HepG2 (cell line): ENCODE measurements at regions not wholly inside any gene's neighbourhood (a gene's known extent, or its start where the extent isn't known, plus 50 kb on each side); places are given as distances from the start of the nearest gene placed in this dataset.

ENCODE experiments used
- ATAC-seq: fragments of 200-7000 bp; cut with Tn5 transposase; 3 replicates; pipeline ENCODE4 v1.9.1; 2020; ENCODE audit warnings: mild to moderate bottlenecking, moderate library complexity
- BruUV-seq: library from RNA; stranded (reverse); fragments of 400-500 nt; replicated peaks from 2 replicates; lab custom pipeline; 2021; lab: Mats Ljungman, UMichigan
- CTCF ChIA-PET: fragments of 300-600 bp; formaldehyde crosslinking; extraction: SDS; loops from one replicate; lab custom pipeline; 2021; ENCODE audit warnings: low total read pairs, inconsistent platforms, low intra/inter-chr PET ratio; lab: Yijun Ruan, JAX
- POLR2A ChIA-PET: fragments of 350-600 bp; sonication (Branson Sonifier 250); formaldehyde crosslinking; loops from one replicate; lab custom pipeline; 2020; ENCODE audit warnings: antibody characterized with exemption, inconsistent platforms; lab: Yijun Ruan, JAX
- DNase-seq: peaks from one replicate; pipeline ENCODE4 v3.0.0-alpha.2; 2015; ENCODE audit warnings: low spot score
- FAIRE-seq: peaks from 3 replicates; lab custom pipeline; 2011; peaks lifted over from hg19 to GRCh38; lab: Jason Lieb, UNC
- H2AFZ ChIP-seq: one replicate; pipeline ENCODE4 v1.6.1; 2011; ENCODE audit warnings: low read length, inconsistent platforms
- H3K27ac ChIP-seq: fragments of 300-600 bp; 3 replicates; pipeline ENCODE4 v1.8.0; 2011; ENCODE audit warnings: mixed run types, mild to moderate bottlenecking, mixed read lengths, low read length, inconsistent platforms; ENCODE audit not compliant: insufficient read depth; ENCODE audit errors: extremely low read length
- H3K27me3 ChIP-seq, 2 experiments: fragments of 200-600 bp in 1 of 2; 2 replicates in 1 of 2; 3 replicates in 1 of 2; pipeline versions ENCODE4 v1.6.0 to v1.8.0; 2011; ENCODE audit warnings: low read length in 2 of 2, mild to moderate bottlenecking in 2 of 2, moderate library complexity in 2 of 2, inconsistent platforms in 1 of 2; ENCODE audit not compliant: insufficient read depth in 2 of 2, control insufficient read depth in 1 of 2
- H3K36me3 ChIP-seq, 2 experiments: fragments of 200-600 bp in 1 of 2; replicated peaks in 1 of 2; 2 replicates in 1 of 2; 3 replicates in 1 of 2; pipeline versions ENCODE4 v1.5.1 to v1.8.0; 2011; ENCODE audit warnings: low read length in 2 of 2, inconsistent platforms in 1 of 2; ENCODE audit not compliant: insufficient read depth in 2 of 2, control insufficient read depth in 1 of 2
- H3K4me1 ChIP-seq: 2 replicates; pipeline ENCODE4 v1.5.1; 2012; ENCODE audit warnings: low read length, inconsistent platforms; ENCODE audit not compliant: insufficient read depth
- H3K4me2 ChIP-seq: 2 replicates; pipeline ENCODE4 v1.6.0; 2011; ENCODE audit warnings: low read depth, low read length, inconsistent platforms
- H3K4me3 ChIP-seq, 3 experiments: fragments of 200-600 bp in 1 of 3; sonication (generic), shearing (Covaris generic) in 1 of 3; replicated peaks in 1 of 3; 2 replicates each; pipeline ENCODE4 v1.5.1; 2011 to 2016; ENCODE audit warnings: low read length in 3 of 3, inconsistent platforms in 2 of 3, low read depth in 2 of 3, mild to moderate bottlenecking in 2 of 3, control low read depth in 1 of 3, mixed read lengths in 1 of 3; ENCODE audit not compliant: insufficient read depth in 1 of 3
- H3K79me2 ChIP-seq: one replicate; pipeline ENCODE4 v1.6.1; 2011; ENCODE audit warnings: low read length, inconsistent platforms; ENCODE audit not compliant: insufficient read depth
- H3K9ac ChIP-seq: 2 replicates; pipeline ENCODE4 v1.6.0; 2011; ENCODE audit warnings: mild to moderate bottlenecking, low read depth, low read length, inconsistent platforms; ENCODE audit not compliant: insufficient read depth
- H3K9me3 ChIP-seq: 2 replicates; pipeline ENCODE4 v1.5.1; 2012; ENCODE audit warnings: mild to moderate bottlenecking, low read length
- H4K20me1 ChIP-seq: 2 replicates; pipeline ENCODE4 v1.6.0; 2011; ENCODE audit warnings: inconsistent platforms, mild to moderate bottlenecking, low read length, moderate library complexity; ENCODE audit not compliant: insufficient read depth
- BCL6 ChIP-seq: IDR thresholded peaks from 2 replicates; pipeline ENCODE4 v1.6.1; 2016; ENCODE audit warnings: missing genetic modification reagents, missing compliant biosample characterization
- GATAD1 ChIP-seq: IDR thresholded peaks from 2 replicates; pipeline ENCODE4 v1.6.1; 2016; ENCODE audit warnings: missing genetic modification reagents, missing compliant biosample characterization
- JUNB ChIP-seq: sonication (generic); formaldehyde crosslinking; IDR thresholded peaks from 2 replicates; pipeline ENCODE4 v1.8.0; 2022; ENCODE audit warnings: missing genetic modification reagents, mild to moderate bottlenecking, borderline replicate concordance
- PCBP1 ChIP-seq: fragments of 200-400 bp; formaldehyde crosslinking; IDR thresholded peaks from 2 replicates; pipeline ENCODE4 v1.6.1; 2017; ENCODE audit warnings: mild to moderate bottlenecking, low read depth, low read length, borderline replicate concordance
- SMARCC2 ChIP-seq: fragments of 450-650 bp; IDR thresholded peaks from 2 replicates; pipeline ENCODE4 v1.6.1; 2017; ENCODE audit warnings: antibody characterized with exemption, mild to moderate bottlenecking
- SOX13 ChIP-seq, 3 experiments: fragments of 450-650 bp in 1 of 3; sonication (generic) in 1 of 3; formaldehyde crosslinking in 1 of 3; IDR thresholded peaks in 2 of 3; conservative IDR thresholded peaks in 1 of 3; 2 replicates each; pipeline versions ENCODE4 v1.5.0 to v1.6.1; 2016 to 2020; ENCODE audit warnings: antibody characterized with exemption in 1 of 3, mild to moderate bottlenecking in 1 of 3, missing compliant biosample characterization in 1 of 3, missing genetic modification reagents in 1 of 3, moderate library complexity in 1 of 3
- ZNF101 ChIP-seq: sonication (generic); formaldehyde crosslinking; IDR thresholded peaks from 2 replicates; pipeline ENCODE4 v1.4.0; 2020; ENCODE audit warnings: mild to moderate bottlenecking, low read depth, missing genetic modification reagents, borderline replicate concordance
- ZNF557 ChIP-seq: sonication (generic); formaldehyde crosslinking; IDR thresholded peaks from 2 replicates; pipeline ENCODE4 v1.4.0; 2020; ENCODE audit warnings: missing genetic modification reagents
- ZNF83 ChIP-seq: sonication (generic); formaldehyde crosslinking; IDR thresholded peaks from 2 replicates; pipeline ENCODE4 v1.4.0; 2020; ENCODE audit warnings: missing genetic modification reagents, mild to moderate bottlenecking, borderline replicate concordance
- WGBS: methylation state at CpG from one replicate; pipeline ENCODE4 v1.1.6; 2017; ENCODE audit warnings: low lambda C conversion rate; 5-methylcytosine and 5-hydroxymethylcytosine counted together
- in situ Hi-C: cut with HindIII; loops from 2 replicates; pipeline ENCODE4 v1.10.0; 2017; ENCODE audit warnings: low pct_unique_long_range_greater_than_20kb; ENCODE audit not compliant: extremely low pct_ligation_motif_present
- intact Hi-C: fragments of 100-400 bp; cut with micrococcal nuclease; formaldehyde crosslinking; loops from one replicate; pipeline ENCODE4 v1.10.0; 2022; ENCODE audit not compliant: unreplicated experiment
- TF ChIP-seq, protein P1 (sequence below): sonication (generic); formaldehyde crosslinking; IDR thresholded peaks from 2 replicates; pipeline ENCODE4 v1.4.0; 2020; ENCODE audit warnings: mild to moderate bottlenecking, low read depth, missing genetic modification reagents
- TF ChIP-seq, protein P2 (sequence below): sonication (generic); formaldehyde crosslinking; IDR thresholded peaks from 2 replicates; pipeline ENCODE4 v1.8.0; 2022; ENCODE audit warnings: mild to moderate bottlenecking, missing genetic modification reagents, borderline replicate concordance
- TF ChIP-seq, protein P3 (sequence below): sonication (generic); formaldehyde crosslinking; IDR thresholded peaks from 2 replicates; pipeline ENCODE4 v1.4.0; 2020; ENCODE audit warnings: missing genetic modification reagents

DNA sequence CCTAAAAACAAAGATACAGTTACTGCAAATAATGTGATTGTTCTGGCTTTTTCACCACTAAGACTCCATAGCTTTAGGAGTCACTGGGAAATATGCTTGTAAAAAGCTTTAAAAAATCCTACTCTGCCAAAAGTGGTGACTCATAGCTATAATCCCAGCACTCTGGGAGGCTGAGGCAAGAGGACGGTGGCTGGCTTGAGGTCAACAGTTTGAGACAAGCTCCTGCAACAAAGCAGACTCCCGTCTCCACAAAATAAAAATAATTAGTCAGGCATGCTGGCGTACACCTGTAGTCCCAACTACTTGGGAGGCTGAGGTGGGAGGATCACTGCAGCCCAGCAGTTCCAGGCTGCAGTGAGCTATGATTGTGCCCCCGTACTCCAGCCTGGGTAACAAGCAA, 406.4 kb downstream of the HTR1A start:
- H4K20me1 ChIP-seq, result no peaks in the 10 kb centered on the region
- no peak overlapping the region for H3K9ac ChIP-seq
- CTCF ChIA-PET, result no interaction called here
- no peak overlapping the region for H3K4me2 ChIP-seq
- no peak overlapping the region for H3K27ac ChIP-seq
- DNase-seq, result no peak
- H3K4me1 ChIP-seq, result no peaks in the 10 kb centered on the region
- TF ChIP-seq, protein P1, sequence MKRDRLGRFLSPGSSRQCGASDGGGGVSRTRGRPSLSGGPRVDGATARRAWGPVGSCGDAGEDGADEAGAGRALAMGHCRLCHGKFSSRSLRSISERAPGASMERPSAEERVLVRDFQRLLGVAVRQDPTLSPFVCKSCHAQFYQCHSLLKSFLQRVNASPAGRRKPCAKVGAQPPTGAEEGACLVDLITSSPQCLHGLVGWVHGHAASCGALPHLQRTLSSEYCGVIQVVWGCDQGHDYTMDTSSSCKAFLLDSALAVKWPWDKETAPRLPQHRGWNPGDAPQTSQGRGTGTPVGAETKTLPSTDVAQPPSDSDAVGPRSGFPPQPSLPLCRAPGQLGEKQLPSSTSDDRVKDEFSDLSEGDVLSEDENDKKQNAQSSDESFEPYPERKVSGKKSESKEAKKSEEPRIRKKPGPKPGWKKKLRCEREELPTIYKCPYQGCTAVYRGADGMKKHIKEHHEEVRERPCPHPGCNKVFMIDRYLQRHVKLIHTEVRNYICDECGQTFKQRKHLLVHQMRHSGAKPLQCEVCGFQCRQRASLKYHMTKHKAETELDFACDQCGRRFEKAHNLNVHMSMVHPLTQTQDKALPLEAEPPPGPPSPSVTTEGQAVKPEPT, result no peak
- TF ChIP-seq ZNF101, result no peak
- no peak for TF ChIP-seq GATAD1 (CRISPR knock-in tag)
- TF ChIP-seq, protein P2, sequence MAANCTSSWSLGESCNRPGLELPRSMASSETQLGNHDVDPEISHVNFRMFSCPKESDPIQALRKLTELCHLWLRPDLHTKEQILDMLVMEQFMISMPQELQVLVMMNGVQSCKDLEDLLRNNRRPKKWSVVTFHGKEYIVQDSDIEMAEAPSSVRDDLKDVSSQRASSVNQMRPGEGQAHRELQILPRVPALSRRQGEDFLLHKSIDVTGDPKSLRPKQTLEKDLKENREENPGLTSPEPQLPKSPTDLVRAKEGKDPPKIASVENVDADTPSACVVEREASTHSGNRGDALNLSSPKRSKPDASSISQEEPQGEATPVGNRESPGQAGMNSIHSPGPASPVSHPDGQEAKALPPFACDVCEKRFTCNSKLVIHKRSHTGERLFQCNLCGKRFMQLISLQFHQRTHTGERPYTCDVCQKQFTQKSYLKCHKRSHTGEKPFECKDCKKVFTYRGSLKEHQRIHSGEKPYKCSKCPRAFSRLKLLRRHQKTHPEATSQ (CRISPR knock-in tag), result no peak
- no peak for TF ChIP-seq SOX13 (IDR thresholded peaks at IDR 0.05)
- no peak for TF ChIP-seq SOX13 (CRISPR knock-in tag; conservative IDR thresholded peaks at IDR 0.05 in 1 of 2, IDR thresholded peaks at IDR 0.05 in 1 of 2)
- TF ChIP-seq PCBP1, result no peak
- no peak for TF ChIP-seq SMARCC2
- no peak for TF ChIP-seq ZNF83 (CRISPR knock-in tag)
- no peak for TF ChIP-seq ZNF557
- TF ChIP-seq, protein P3, sequence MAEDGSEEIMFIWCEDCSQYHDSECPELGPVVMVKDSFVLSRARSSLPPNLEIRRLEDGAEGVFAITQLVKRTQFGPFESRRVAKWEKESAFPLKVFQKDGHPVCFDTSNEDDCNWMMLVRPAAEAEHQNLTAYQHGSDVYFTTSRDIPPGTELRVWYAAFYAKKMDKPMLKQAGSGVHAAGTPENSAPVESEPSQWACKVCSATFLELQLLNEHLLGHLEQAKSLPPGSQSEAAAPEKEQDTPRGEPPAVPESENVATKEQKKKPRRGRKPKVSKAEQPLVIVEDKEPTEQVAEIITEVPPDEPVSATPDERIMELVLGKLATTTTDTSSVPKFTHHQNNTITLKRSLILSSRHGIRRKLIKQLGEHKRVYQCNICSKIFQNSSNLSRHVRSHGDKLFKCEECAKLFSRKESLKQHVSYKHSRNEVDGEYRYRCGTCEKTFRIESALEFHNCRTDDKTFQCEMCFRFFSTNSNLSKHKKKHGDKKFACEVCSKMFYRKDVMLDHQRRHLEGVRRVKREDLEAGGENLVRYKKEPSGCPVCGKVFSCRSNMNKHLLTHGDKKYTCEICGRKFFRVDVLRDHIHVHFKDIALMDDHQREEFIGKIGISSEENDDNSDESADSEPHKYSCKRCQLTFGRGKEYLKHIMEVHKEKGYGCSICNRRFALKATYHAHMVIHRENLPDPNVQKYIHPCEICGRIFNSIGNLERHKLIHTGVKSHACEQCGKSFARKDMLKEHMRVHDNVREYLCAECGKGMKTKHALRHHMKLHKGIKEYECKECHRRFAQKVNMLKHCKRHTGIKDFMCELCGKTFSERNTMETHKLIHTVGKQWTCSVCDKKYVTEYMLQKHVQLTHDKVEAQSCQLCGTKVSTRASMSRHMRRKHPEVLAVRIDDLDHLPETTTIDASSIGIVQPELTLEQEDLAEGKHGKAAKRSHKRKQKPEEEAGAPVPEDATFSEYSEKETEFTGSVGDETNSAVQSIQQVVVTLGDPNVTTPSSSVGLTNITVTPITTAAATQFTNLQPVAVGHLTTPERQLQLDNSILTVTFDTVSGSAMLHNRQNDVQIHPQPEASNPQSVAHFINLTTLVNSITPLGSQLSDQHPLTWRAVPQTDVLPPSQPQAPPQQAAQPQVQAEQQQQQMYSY (CRISPR knock-in tag), result no peak
- no peak for TF ChIP-seq JUNB (CRISPR knock-in tag)
- TF ChIP-seq BCL6 (CRISPR knock-in tag), result no peak
- no peak for ATAC-seq
- no peak for FAIRE-seq
- in situ Hi-C loops (no loop called here), intact Hi-C loops (no loop called here)
- H3K27me3 ChIP-seq, result no peaks in the 10 kb centered on the region
- no peaks in the 10 kb centered on the region for H3K36me3 ChIP-seq
- H2AFZ ChIP-seq, result no peak overlapping the region
- H3K79me2 ChIP-seq, result no peaks in the 10 kb centered on the region
- POLR2A ChIA-PET, result no interaction called here
- 3% methylated on average over 4 of the region's 4 CpGs for WGBS
- no TSS peak for BruUV-seq
- H3K9me3 ChIP-seq, result peaks cover 35% of the 10 kb centered on the region
- no peak overlapping the region for H3K4me3 ChIP-seq
